Gastroesophageal sphincter (tissue), 4 donors: ENCODE measurements at regions not wholly inside any gene's neighbourhood (a gene's known extent, or its start where the extent isn't known, plus 50 kb on each side); places are given as distances from the start of the nearest gene placed in this dataset.

Source experiments
- ATAC-seq: fragments of 150-250 bp; one replicate; pipeline ENCODE4 v1.9.1; 2016; ENCODE audit warnings: mild to moderate bottlenecking, moderate library complexity
- H3K27ac ChIP-seq, 4 donors: fragments of 200-600 bp; sonication (generic) in 3 of 4; 1 replicate in 3 of 4; 2 replicates in 1 of 4; pipeline ENCODE4 v1.5.1; 2016 to 2019
- H3K27me3 ChIP-seq: fragments of 200-600 bp; sonication (generic); one replicate; pipeline ENCODE4 v1.5.1; 2019
- H3K36me3 ChIP-seq, 2 donors: fragments of 200-600 bp; sonication (generic); one replicate each; pipeline ENCODE4 v1.5.1; 2019; ENCODE audit warnings: control low read depth in 1 of 2
- H3K4me1 ChIP-seq, 3 donors: fragments of 200-600 bp; sonication (generic); 1 replicate in 2 of 3; 2 replicates in 1 of 3; pipeline ENCODE4 v1.5.1; 2016 to 2019; ENCODE audit warnings: control low read depth in 2 of 3
- H3K4me3 ChIP-seq, 2 donors: fragments of 200-600 bp; sonication (generic); one replicate each; pipeline ENCODE4 v1.5.1; 2019; ENCODE audit warnings: mild to moderate bottlenecking in 1 of 2, moderate library complexity in 1 of 2
- H3K9me3 ChIP-seq, 3 donors: fragments of 200-600 bp; sonication (generic); one replicate each; pipeline ENCODE4 v1.5.1; 2017 to 2019; ENCODE audit warnings: control low read depth in 2 of 3
- CTCF ChIP-seq, 4 experiments: fragments of 200-600 bp in 2 of 4; fragments of 450-650 bp in 2 of 4; sonication (generic) in 1 of 4; IDR thresholded peaks; one replicate each; pipeline ENCODE4 v1.5.1; 2017 to 2019; ENCODE audit warnings: antibody characterized with exemption in 4 of 4, mild to moderate bottlenecking in 2 of 4, moderate library complexity in 2 of 4
- EP300 ChIP-seq: sonication (generic); formaldehyde crosslinking; IDR thresholded peaks from one replicate; pipeline ENCODE4 v1.6.1; 2017; ENCODE audit warnings: antibody characterized with exemption, mild to moderate bottlenecking
- POLR2A ChIP-seq, 2 donors: fragments of 450-650 bp; IDR thresholded peaks; one replicate each; pipeline ENCODE4 v1.6.1; 2017; ENCODE audit warnings: antibody characterized with exemption in 2 of 2, mild to moderate bottlenecking in 2 of 2, moderate library complexity in 1 of 2
- POLR2AphosphoS5 ChIP-seq: sonication (generic); formaldehyde crosslinking; IDR thresholded peaks from one replicate; pipeline ENCODE4 v1.6.1; 2017; ENCODE audit warnings: antibody characterized with exemption
- WGBS, 2 donors: methylation state at CpG; one replicate each; pipeline ENCODE4 v1.1.5; 2018; ENCODE audit warnings: low coverage in 1 of 2; 5-methylcytosine and 5-hydroxymethylcytosine counted together

DNA sequence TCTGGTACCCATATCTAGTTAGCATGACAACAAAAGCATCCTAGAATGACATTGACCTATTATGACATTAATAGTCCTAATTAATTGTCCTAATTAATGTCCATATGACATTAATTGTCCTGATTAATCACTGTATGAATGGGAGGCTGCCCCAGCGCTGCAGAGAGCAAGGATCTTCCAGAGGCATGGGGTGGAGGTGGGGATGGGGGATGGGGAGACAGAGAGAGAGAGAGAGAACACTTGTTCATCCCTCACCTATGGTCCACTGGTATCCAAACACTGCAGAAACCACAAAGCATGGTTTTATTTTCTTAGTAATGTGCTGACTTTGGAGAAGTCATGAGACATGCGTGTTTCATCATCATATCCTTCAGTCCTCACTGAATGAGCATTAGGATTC, 235.1 kb downstream of the FNDC1 start:
- H3K9me3 ChIP-seq, result no peaks in the 10 kb centered on the region
- no peak for ATAC-seq
- no peaks in the 10 kb centered on the region for H3K27me3 ChIP-seq
- H3K4me3 ChIP-seq, result no peak overlapping the region
- H3K36me3 ChIP-seq, result no peaks in the 10 kb centered on the region
- WGBS, 2 donors, result 80 to 81% methylated on average over 1 to 2 of the region's 2 CpGs
- no peak overlapping the region for H3K27ac ChIP-seq
- TF ChIP-seq POLR2A (IDR thresholded peaks at IDR 0.05), result no peak
- TF ChIP-seq POLR2AphosphoS5, result no peak
- no peak for TF ChIP-seq CTCF (IDR thresholded peaks at IDR 0.05)
- no peak for TF ChIP-seq EP300
- no peaks in the 10 kb centered on the region for H3K4me1 ChIP-seq

DNA sequence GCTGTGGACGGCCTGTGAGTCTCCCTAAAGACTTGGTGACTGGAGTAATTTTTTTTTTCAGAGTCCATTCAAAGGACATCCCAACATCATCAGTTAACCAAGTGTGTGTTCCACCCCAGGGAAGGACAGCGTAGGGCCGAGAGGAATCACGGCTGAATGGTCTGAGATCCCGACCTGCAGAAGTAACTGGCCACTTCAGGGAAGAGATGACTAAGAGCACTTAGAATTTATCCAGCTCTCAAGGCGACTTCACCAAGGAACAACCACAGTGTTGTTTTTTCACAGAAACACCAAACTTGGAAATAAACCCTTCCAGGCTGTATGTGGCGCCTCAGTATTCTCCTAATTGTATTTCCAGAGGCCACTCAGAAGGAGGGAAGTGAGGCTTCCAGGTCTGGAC, 231.6 kb downstream of the FNDC1 start:
- Histone ChIP-seq H3K9me3 (no peaks in the 10 kb centered on the region), H3K27ac (no peak overlapping the region), H3K4me3 (no peak overlapping the region), H3K27me3 (no peaks in the 10 kb centered on the region), H3K4me1 (no peaks in the 10 kb centered on the region), H3K36me3 (no peaks in the 10 kb centered on the region)
- TF ChIP-seq POLR2AphosphoS5, result no peak
- TF ChIP-seq CTCF (IDR thresholded peaks at IDR 0.05), result no peak
- TF ChIP-seq POLR2A (IDR thresholded peaks at IDR 0.05), result no peak
- no peak for TF ChIP-seq EP300
- ATAC-seq, result no peak
- WGBS, 2 donors, result 72 to 100% methylated on average over 3 to 4 of the region's 7 CpGs

DNA sequence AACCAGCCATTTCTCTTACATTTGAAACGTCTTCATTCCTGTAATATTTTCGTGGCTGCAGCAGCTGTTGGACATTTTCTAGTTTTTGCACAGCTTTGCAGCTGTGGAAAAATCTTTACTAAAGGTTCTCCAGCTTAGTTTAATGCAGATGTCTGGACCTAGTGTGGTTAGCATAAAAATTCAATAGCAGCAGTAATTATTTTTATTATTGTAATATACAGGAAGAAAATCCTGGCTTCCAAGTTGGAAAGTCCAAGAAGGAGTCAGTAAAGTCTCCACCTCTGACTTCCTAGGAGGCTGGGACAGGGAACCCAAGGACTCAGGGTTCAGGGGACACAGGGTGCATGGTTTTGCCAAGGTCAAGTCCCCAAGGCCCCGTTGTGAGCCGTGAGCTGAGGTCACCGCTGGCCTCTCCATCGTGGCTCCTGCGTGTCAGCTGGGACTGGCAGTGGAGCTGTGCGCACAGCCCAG, 230.6 kb downstream of the FNDC1 start:
- Histone ChIP-seq H3K4me1 (no peaks in the 10 kb centered on the region), H3K27me3 (no peaks in the 10 kb centered on the region), H3K9me3 (no peaks in the 10 kb centered on the region), H3K4me3 (no peak overlapping the region), H3K36me3 (no peaks in the 10 kb centered on the region), H3K27ac (no peak overlapping the region)
- no peak for ATAC-seq
- TF ChIP-seq CTCF (IDR thresholded peaks at IDR 0.05) (no peak), POLR2A (IDR thresholded peaks at IDR 0.05) (no peak), EP300 (no peak), POLR2AphosphoS5 (no peak)
- WGBS, 2 donors, result 45 to 48% methylated on average over 2 of the region's 8 CpGs

GRCh38 chr6:159398633-159399032, 229.4 kb downstream of the FNDC1 start:
- H3K9me3 ChIP-seq, result no peaks in the 10 kb centered on the region
- no peaks in the 10 kb centered on the region for H3K4me1 ChIP-seq
- WGBS, 2 donors, result 73 to 76% methylated on average over 2 of the region's 2 CpGs
- ATAC-seq, result no peak
- H3K27me3 ChIP-seq, result no peaks in the 10 kb centered on the region
- H3K4me3 ChIP-seq, result no peak overlapping the region
- no peak for TF ChIP-seq CTCF (IDR thresholded peaks at IDR 0.05)
- TF ChIP-seq POLR2AphosphoS5, result no peak
- TF ChIP-seq POLR2A (IDR thresholded peaks at IDR 0.05), result no peak
- no peak for TF ChIP-seq EP300
- H3K36me3 ChIP-seq, result no peaks in the 10 kb centered on the region
- H3K27ac ChIP-seq, result no peak overlapping the region

GRCh38 chr6:159397753-159398152, 228.6 kb downstream of the FNDC1 start:
- TF ChIP-seq EP300 (no peak), POLR2AphosphoS5 (no peak), CTCF (IDR thresholded peaks at IDR 0.05) (no peak), POLR2A (IDR thresholded peaks at IDR 0.05) (no peak)
- H3K4me1 ChIP-seq, result no peaks in the 10 kb centered on the region
- H3K36me3 ChIP-seq, result no peaks in the 10 kb centered on the region
- ATAC-seq, result no peak
- no peak overlapping the region for H3K4me3 ChIP-seq
- H3K27ac ChIP-seq, result no peak overlapping the region
- no peaks in the 10 kb centered on the region for H3K9me3 ChIP-seq
- no peaks in the 10 kb centered on the region for H3K27me3 ChIP-seq
